Heart right ventricle (tissue), 16 donors: ENCODE measurements at regions not wholly inside any gene's neighbourhood (a gene's known extent, or its start where the extent isn't known, plus 50 kb on each side); places are given as distances from the start of the nearest gene placed in this dataset.

Source experiments
- ATAC-seq, 8 donors: fragments of 200-7000 bp; cut with Tn5 transposase; one replicate each; pipeline ENCODE4 v1.9.1; 2020; ENCODE audit warnings: mild to moderate bottlenecking in 8 of 8, moderate library complexity in 8 of 8, moderate number of reproducible peaks in 1 of 8
- DNase-seq, 2 donors: peaks; one replicate each; pipeline ENCODE4 v3.0.0-alpha.2; 2020
- H3K27ac ChIP-seq, 10 donors: fragments of 200-600 bp; sonication (generic) in 2 of 10; one replicate each; pipeline versions ENCODE4 v1.5.0 to v1.8.0; 2020 to 2022; ENCODE audit warnings: mild to moderate bottlenecking in 3 of 10
- H3K27me3 ChIP-seq, 7 donors: fragments of 200-600 bp; one replicate each; pipeline ENCODE4 v1.8.0; 2021 to 2022; ENCODE audit warnings: mild to moderate bottlenecking in 2 of 7
- H3K36me3 ChIP-seq, 9 donors: fragments of 200-600 bp; sonication (generic) in 1 of 9; one replicate each; pipeline versions ENCODE4 v1.5.0 to v1.8.0; 2020 to 2022; ENCODE audit warnings: mild to moderate bottlenecking in 2 of 9
- H3K4me1 ChIP-seq, 9 donors: fragments of 200-600 bp; sonication (generic) in 1 of 9; one replicate each; pipeline versions ENCODE4 v1.5.0 to v1.8.0; 2020 to 2022; ENCODE audit warnings: mild to moderate bottlenecking in 4 of 9
- H3K4me3 ChIP-seq, 10 donors: fragments of 200-600 bp; sonication (generic) in 2 of 10; one replicate each; pipeline versions ENCODE4 v1.5.0 to v1.8.0; 2020 to 2022; ENCODE audit warnings: mild to moderate bottlenecking in 7 of 10, moderate library complexity in 2 of 10
- H3K9me3 ChIP-seq, 11 donors: fragments of 200-600 bp in 10 of 11; sonication (generic) in 2 of 11; one replicate each; pipeline versions ENCODE4 v1.5.0 to v1.8.0; 2013 to 2022; ENCODE audit warnings: mild to moderate bottlenecking in 2 of 11, control low read depth in 1 of 11, moderate library complexity in 1 of 11
- WGBS, 2 donors: extraction: QIAGEN DNeasy Blood & Tissue Kit; methylation state at CpG; one replicate each; pipeline ENCODE4 v1.1.7; 2013; ENCODE audit warnings: inconsistent platforms in 1 of 2; 5-methylcytosine and 5-hydroxymethylcytosine counted together
- intact Hi-C, 10 donors: fragments of 100-400 bp; cut with DNase I; formaldehyde crosslinking; loops; one replicate each; pipeline versions ENCODE4 v1.11.1 to v1.14.2; 2022
- TF ChIP-seq, protein P1 (sequence below), 9 donors: fragments of 200-600 bp; sonication (generic) in 2 of 9; IDR thresholded peaks; one replicate each; pipeline versions ENCODE4 v1.5.0 to v1.8.0; 2021 to 2022; ENCODE audit warnings: antibody characterized with exemption in 9 of 9, mild to moderate bottlenecking in 5 of 9, moderate library complexity in 1 of 9
- donor health status: Arrhythmogenic right ventricular cardiomyopathy.
- donor health status: ischemic (EF 13 %, LVEDD 7.1; RV severe dilation, severe dysfunction).
- donor health status: healthy with polysubstance abuse.
- donor health status: DM: no; HTN: yes; CAD: no.
- donor health status: DM: no; HTN: no; CAD: no.
- donor health status: ischemic (EF 25% LVEDD 6.9; RV normal size, moderate dysfunction).
- donor health status: ischemic (EF 25% LVEDD 5.7; RV mildly dilated, moderate dysfunction).
- donor health status: healthy.
- donor health status: DM: yes; HTN: yes; CAD: no.
- donor health status: Ischemic cardiomyopathy.
- donor health status: ischemic (EF 35%, LVEDD 5.7; RV mildly dilated, moderate dysfunction).
- donor health status: nonischemic (EF 11% LVEDD 7.7; RV severe dilation, severe dysfunction).
- donor health status: DM: yes; HTN: yes; CAD: no.
- donor health status: PGD.
- donor health status: ischemic (EF 29% LVEDD 5.4; RV normal size, mild dysfunction).
- donor health status: nonischemic (EF 23%, LVEDD 6.1; RV moderate dilation, normal function).

DNA sequence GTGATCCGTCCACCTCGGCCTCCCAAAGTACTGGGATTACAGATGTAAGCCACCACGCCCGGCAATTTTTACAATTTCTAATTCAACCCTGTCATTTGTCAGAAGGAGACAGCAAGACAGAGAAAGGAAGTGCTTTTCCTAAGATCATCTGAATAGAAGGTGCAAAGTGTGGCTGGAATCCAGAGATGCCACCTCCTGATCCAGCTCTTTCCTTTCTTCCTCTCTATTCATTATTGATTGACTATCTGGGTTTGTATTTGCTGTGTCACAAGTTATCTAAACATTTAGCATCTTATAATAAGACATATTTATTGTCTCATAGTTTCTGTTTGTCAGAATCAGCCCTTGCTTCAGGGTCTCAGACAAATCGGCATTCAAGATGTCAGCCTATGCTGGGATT, 217.7 kb downstream of the BCAS1 start:
- no peaks in the 10 kb centered on the region for H3K36me3 ChIP-seq
- no peak for DNase-seq
- TF ChIP-seq, protein P1, sequence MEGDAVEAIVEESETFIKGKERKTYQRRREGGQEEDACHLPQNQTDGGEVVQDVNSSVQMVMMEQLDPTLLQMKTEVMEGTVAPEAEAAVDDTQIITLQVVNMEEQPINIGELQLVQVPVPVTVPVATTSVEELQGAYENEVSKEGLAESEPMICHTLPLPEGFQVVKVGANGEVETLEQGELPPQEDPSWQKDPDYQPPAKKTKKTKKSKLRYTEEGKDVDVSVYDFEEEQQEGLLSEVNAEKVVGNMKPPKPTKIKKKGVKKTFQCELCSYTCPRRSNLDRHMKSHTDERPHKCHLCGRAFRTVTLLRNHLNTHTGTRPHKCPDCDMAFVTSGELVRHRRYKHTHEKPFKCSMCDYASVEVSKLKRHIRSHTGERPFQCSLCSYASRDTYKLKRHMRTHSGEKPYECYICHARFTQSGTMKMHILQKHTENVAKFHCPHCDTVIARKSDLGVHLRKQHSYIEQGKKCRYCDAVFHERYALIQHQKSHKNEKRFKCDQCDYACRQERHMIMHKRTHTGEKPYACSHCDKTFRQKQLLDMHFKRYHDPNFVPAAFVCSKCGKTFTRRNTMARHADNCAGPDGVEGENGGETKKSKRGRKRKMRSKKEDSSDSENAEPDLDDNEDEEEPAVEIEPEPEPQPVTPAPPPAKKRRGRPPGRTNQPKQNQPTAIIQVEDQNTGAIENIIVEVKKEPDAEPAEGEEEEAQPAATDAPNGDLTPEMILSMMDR (IDR thresholded peaks at IDR 0.05) = no peak
- H3K4me3 ChIP-seq = no peak overlapping the region
- no peak overlapping the region for H3K27ac ChIP-seq
- no peaks in the 10 kb centered on the region for H3K27me3 ChIP-seq
- no peaks in the 10 kb centered on the region for H3K9me3 ChIP-seq
- H3K4me1 ChIP-seq = peaks cover 0 to 28% (median 1%) of the 10 kb centered on the region in 9 donors
- intact Hi-C loops = loop anchor here in 1 of 10 donors (10.0 kb wide), 1 partner anchor 58 kb away; no protein-coding TSS in a partner anchor
- ATAC-seq = no peak
- WGBS, 2 donors = 96 to 98% methylated on average over 5 of the region's 5 CpGs

DNA sequence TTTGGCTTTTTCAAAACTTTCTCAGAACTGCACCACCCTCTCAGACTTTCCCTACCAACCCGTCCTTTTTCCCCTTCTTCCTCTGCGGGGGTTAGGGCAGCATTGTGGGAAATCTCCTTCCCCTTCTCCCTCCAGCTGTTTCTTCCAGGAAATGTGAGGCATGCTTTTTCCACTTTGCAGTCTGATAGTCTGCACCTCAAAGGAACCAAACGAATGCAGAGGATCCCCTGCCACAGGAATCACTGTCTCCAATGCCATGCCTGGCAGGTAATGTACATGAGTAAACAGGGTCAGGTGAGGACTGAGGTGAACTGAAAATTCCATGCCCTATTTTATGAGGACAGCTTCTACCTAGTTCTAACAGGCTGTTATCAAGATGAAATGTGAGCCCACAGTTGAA, 218.4 kb downstream of the BCAS1 start:
- Histone ChIP-seq H3K4me3 (no peak overlapping the region), H3K4me1 (peaks cover 0 to 32% (median 0%) of the 10 kb centered on the region in 9 donors), H3K27me3 (no peaks in the 10 kb centered on the region), H3K9me3 (no peaks in the 10 kb centered on the region), H3K27ac (no peak overlapping the region), H3K36me3 (no peaks in the 10 kb centered on the region)
- DNase-seq (no peak), ATAC-seq (no peak)
- WGBS, 2 donors = 48 to 51% methylated on average over 3 of the region's 3 CpGs
- TF ChIP-seq, protein P1 (IDR thresholded peaks at IDR 0.05) = no peak
- intact Hi-C loops = loop anchor here in 1 of 10 donors (10.0 kb wide), 1 partner anchor 57 kb away; no protein-coding TSS in a partner anchor

DNA sequence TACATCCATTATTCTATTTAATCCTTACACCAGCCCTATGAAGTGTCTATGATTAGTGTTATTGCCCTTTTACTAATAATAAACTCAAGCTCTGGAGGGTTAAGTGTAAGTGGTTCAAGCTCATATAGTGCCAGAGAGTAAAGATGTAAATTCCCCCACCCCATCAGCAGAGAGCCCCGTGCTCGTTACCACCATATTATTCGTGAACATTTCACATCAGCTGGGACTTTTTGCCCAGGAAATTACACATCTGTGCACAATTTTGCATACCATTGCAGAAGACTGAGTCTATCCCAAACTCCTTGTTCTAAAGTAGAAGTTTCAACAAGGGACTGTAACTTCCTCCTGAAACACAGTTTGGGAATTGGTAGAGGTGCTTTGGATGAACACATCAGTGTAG, 220.1 kb downstream of the BCAS1 start:
- intact Hi-C loops = loop anchor here in 1 of 10 donors (10.0 kb wide), 1 partner anchor 56 kb away; no protein-coding TSS in a partner anchor
- DNase-seq = no peak

DNA sequence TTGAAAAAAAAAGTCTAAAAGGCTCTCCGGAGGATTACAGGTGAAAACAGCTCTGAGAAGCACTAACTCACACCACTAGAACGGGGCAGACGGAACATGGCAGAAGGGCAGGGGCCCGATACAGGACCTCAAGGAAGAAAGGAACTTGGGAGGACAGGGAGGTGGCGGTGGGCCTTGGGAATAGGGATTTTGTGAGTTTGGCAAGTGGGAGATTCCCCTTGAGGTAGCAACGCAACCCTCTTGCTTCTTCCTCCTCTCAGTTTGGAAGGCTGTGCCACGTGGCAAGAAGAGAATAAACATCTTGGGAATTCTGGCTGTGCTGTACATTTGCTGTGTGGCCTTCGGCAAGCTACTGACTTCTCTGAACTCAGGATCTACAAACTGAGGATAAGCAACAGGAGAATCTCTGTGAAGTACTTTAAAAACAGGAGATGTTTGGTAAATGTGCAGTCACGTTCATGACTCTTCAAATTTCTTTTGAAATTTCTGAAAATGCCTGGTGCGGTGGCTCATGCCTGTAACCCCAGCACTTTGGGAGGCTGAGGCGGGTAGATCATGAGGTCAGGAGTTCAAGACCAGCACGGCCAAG, 220.8 kb downstream of the BCAS1 start:
- H3K4me1 ChIP-seq = peaks cover 0 to 24% (median 0%) of the 10 kb centered on the region in 9 donors
- H3K9me3 ChIP-seq = no peaks in the 10 kb centered on the region
- H3K27ac ChIP-seq = no peak overlapping the region
- H3K27me3 ChIP-seq = no peaks in the 10 kb centered on the region
- ATAC-seq (no peak), DNase-seq (no peak)
- H3K4me3 ChIP-seq = no peak overlapping the region
- TF ChIP-seq, protein P1 (IDR thresholded peaks at IDR 0.05) = no peak
- WGBS, 2 donors = 87 to 92% methylated on average over 12 of the region's 12 CpGs
- H3K36me3 ChIP-seq = no peaks in the 10 kb centered on the region
- intact Hi-C loops = loop anchor here in 1 of 10 donors (10.0 kb wide), 1 partner anchor 55 kb away; no protein-coding TSS in a partner anchor

More for the DNA sequence above, 220.1 kb downstream of the BCAS1 start:
- H3K9me3 ChIP-seq = no peaks in the 10 kb centered on the region
- ATAC-seq = no peak
- 81 to 85% methylated on average over 3 of the region's 3 CpGs for WGBS, 2 donors
- no peaks in the 10 kb centered on the region for H3K36me3 ChIP-seq
- H3K4me1 ChIP-seq = peaks cover 0 to 27% (median 0%) of the 10 kb centered on the region in 9 donors
- H3K27ac ChIP-seq = no peak overlapping the region
- TF ChIP-seq, protein P1 (IDR thresholded peaks at IDR 0.05) = no peak
- no peaks in the 10 kb centered on the region for H3K27me3 ChIP-seq
- H3K4me3 ChIP-seq = no peak overlapping the region
